ENCODE measurements at regions not wholly inside any gene's neighbourhood (a gene's known extent, or its start where the extent isn't known, plus 50 kb on each side); places are given as distances from the start of the nearest gene placed in this dataset.

GRCh38 chr20:48448666-48449600, 378.9 kb downstream of the PREX1 start:
- Histone ChIP-seq H3K9ac (ENCODE audit: low read length in 3 of 3) (no peak overlapping the region), H3K9me3 (ENCODE audit: control insufficient read depth in 2 of 3, insufficient read depth in 1 of 3, low read length in 3 of 3) (peaks cover 0 to 3% (median 0%) of the 10 kb centered on the region in 3 donors), H3K4me1 (ENCODE audit: control insufficient read depth in 2 of 3, insufficient read depth in 2 of 3, low read depth in 1 of 3, low read length in 3 of 3) (no peaks in the 10 kb centered on the region), H3K36me3 (ENCODE audit: control insufficient read depth in 2 of 3, insufficient read depth in 3 of 3, low read length in 3 of 3) (no peaks in the 10 kb centered on the region), H3K4me3 (ENCODE audit: low read length in 3 of 3) (no peak overlapping the region), H3K27ac (ENCODE audit: low read depth in 2 of 2, low read length in 2 of 2) (no peak overlapping the region), H3K27me3 (ENCODE audit: control insufficient read depth, insufficient read depth, low read length) (no peaks in the 10 kb centered on the region)
- no peak for DNase-seq
- FAIRE-seq: no peak
- intact Hi-C loops (cut with DNase I): no loop called here
- no peak for TF ChIP-seq CTCF (IDR thresholded peaks at IDR 0.05; ENCODE audit: borderline replicate concordance, extremely low read depth, insufficient read depth)

GRCh38 chr20:48447456-48447855, 380.3 kb downstream of the PREX1 start:
- intact Hi-C loops (cut with DNase I): no loop called here

GRCh38 chr20:48445827-48446226, 382.0 kb downstream of the PREX1 start:
- intact Hi-C loops (cut with DNase I): no loop called here
- Histone ChIP-seq H3K27ac (ENCODE audit: low read depth in 2 of 2, low read length in 2 of 2) (no peak overlapping the region), H3K9me3 (ENCODE audit: control insufficient read depth in 2 of 3, insufficient read depth in 1 of 3, low read length in 3 of 3) (peaks cover 0 to 3% (median 0%) of the 10 kb centered on the region in 3 donors), H3K36me3 (ENCODE audit: control insufficient read depth in 2 of 3, insufficient read depth in 3 of 3, low read length in 3 of 3) (no peaks in the 10 kb centered on the region), H3K27me3 (ENCODE audit: control insufficient read depth, insufficient read depth, low read length) (no peaks in the 10 kb centered on the region), H3K9ac (ENCODE audit: low read length in 3 of 3) (no peak overlapping the region), H3K4me3 (ENCODE audit: low read length in 3 of 3) (no peak overlapping the region), H3K4me1 (ENCODE audit: control insufficient read depth in 2 of 3, insufficient read depth in 2 of 3, low read depth in 1 of 3, low read length in 3 of 3) (no peaks in the 10 kb centered on the region)
- DNase-seq (no peak), FAIRE-seq (no peak)
- TF ChIP-seq CTCF (IDR thresholded peaks at IDR 0.05; ENCODE audit: borderline replicate concordance, extremely low read depth, insufficient read depth): no peak

More at GRCh38 chr20:48447456-48447855, 380.3 kb downstream of the PREX1 start:
- peaks cover 0 to 3% (median 0%) of the 10 kb centered on the region in 3 donors for H3K9me3 ChIP-seq (ENCODE audit: control insufficient read depth in 2 of 3, insufficient read depth in 1 of 3, low read length in 3 of 3)
- no peak for DNase-seq
- H3K36me3 ChIP-seq (ENCODE audit: control insufficient read depth in 2 of 3, insufficient read depth in 3 of 3, low read length in 3 of 3): no peaks in the 10 kb centered on the region
- no peak overlapping the region for H3K9ac ChIP-seq (ENCODE audit: low read length in 3 of 3)
- H3K27me3 ChIP-seq (ENCODE audit: control insufficient read depth, insufficient read depth, low read length): no peaks in the 10 kb centered on the region
- no peak for FAIRE-seq
- no peak for TF ChIP-seq CTCF (IDR thresholded peaks at IDR 0.05; ENCODE audit: borderline replicate concordance, extremely low read depth, insufficient read depth)
- no peaks in the 10 kb centered on the region for H3K4me1 ChIP-seq (ENCODE audit: control insufficient read depth in 2 of 3, insufficient read depth in 2 of 3, low read depth in 1 of 3, low read length in 3 of 3)
- H3K27ac ChIP-seq (ENCODE audit: low read depth in 2 of 2, low read length in 2 of 2): no peak overlapping the region
- no peak overlapping the region for H3K4me3 ChIP-seq (ENCODE audit: low read length in 3 of 3)
